ENCODE measurements at regions not wholly inside any gene's neighbourhood (a gene's known extent, or its start where the extent isn't known, plus 50 kb on each side); places are given as distances from the start of the nearest gene placed in this dataset.

- H3K4me1 ChIP-seq, result peaks cover 5% of the 10 kb centered on the region; the same call in 1 of the 2 replicates
- H3K36me3 ChIP-seq, result no peaks in the 10 kb centered on the region
- H3K9me3 ChIP-seq, result no peaks in the 10 kb centered on the region
- H4K20me1 ChIP-seq, result no peaks in the 10 kb centered on the region
- no peak overlapping the region for H3K27ac ChIP-seq
- no peak for TF ChIP-seq Cebpa-rat (IDR thresholded peaks at IDR 0.05)
- H3K4me2 ChIP-seq, result no peak overlapping the region
- H3K9ac ChIP-seq, result no peak overlapping the region
- no peaks in the 10 kb centered on the region for H3K27me3 ChIP-seq
- no peak overlapping the region for H3K4me3 ChIP-seq
Measured at GRCh38 chr9:80191108-80191507, 619.3 kb downstream of the TLE4 start.

- no peak overlapping the region for H3K4me3 ChIP-seq
- no peak overlapping the region for H3K27ac ChIP-seq
- peaks cover 17% of the 10 kb centered on the region for H3K9me3 ChIP-seq
- no peaks in the 10 kb centered on the region for H4K20me1 ChIP-seq
- H3K4me2 ChIP-seq, result no peak overlapping the region
- no peak for TF ChIP-seq Cebpa-rat (IDR thresholded peaks at IDR 0.05)
- no peaks in the 10 kb centered on the region for H3K27me3 ChIP-seq
- peaks cover 5% of the 10 kb centered on the region; the same call in 1 of the 2 replicates for H3K4me1 ChIP-seq
- H3K9ac ChIP-seq, result no peak overlapping the region
- no peaks in the 10 kb centered on the region for H3K36me3 ChIP-seq
Measured at GRCh38 chr9:80188579-80188978, 616.8 kb downstream of the TLE4 start.

- H3K9me3 ChIP-seq, result peaks cover 39% of the 10 kb centered on the region
- no peaks in the 10 kb centered on the region for H4K20me1 ChIP-seq
- H3K4me1 ChIP-seq, result peaks cover 5% of the 10 kb centered on the region; the same call in 1 of the 2 replicates
- no peak overlapping the region for H3K9ac ChIP-seq
- no peak overlapping the region for H3K27ac ChIP-seq
- no peak overlapping the region for H3K4me2 ChIP-seq
- no peaks in the 10 kb centered on the region for H3K27me3 ChIP-seq
- no peak for TF ChIP-seq Cebpa-rat (IDR thresholded peaks at IDR 0.05)
- no peak overlapping the region for H3K4me3 ChIP-seq
- no peaks in the 10 kb centered on the region for H3K36me3 ChIP-seq
Measured at GRCh38 chr9:80185112-80185738, 613.5 kb downstream of the TLE4 start.

- peaks cover 36% of the 10 kb centered on the region for H3K9me3 ChIP-seq
- no peaks in the 10 kb centered on the region for H3K36me3 ChIP-seq
- no peak overlapping the region for H3K9ac ChIP-seq
- no peak for TF ChIP-seq Cebpa-rat (IDR thresholded peaks at IDR 0.05)
- H3K4me2 ChIP-seq, result no peak overlapping the region
- H3K27ac ChIP-seq, result no peak overlapping the region
- H4K20me1 ChIP-seq, result no peaks in the 10 kb centered on the region
- no peaks in the 10 kb centered on the region for H3K4me1 ChIP-seq
- H3K27me3 ChIP-seq, result no peaks in the 10 kb centered on the region
- no peak overlapping the region for H3K4me3 ChIP-seq
Measured at GRCh38 chr9:80177949-80178480, 606.2 kb downstream of the TLE4 start.

GRCh38 chr9:80175286-80176150 is 603.8 kb downstream of the TLE4 start:
- Histone ChIP-seq H3K4me1 (no peaks in the 10 kb centered on the region), H3K4me3 (no peak overlapping the region), H3K27ac (no peak overlapping the region), H3K4me2 (no peak overlapping the region), H3K27me3 (no peaks in the 10 kb centered on the region), H3K36me3 (no peaks in the 10 kb centered on the region), H4K20me1 (no peaks in the 10 kb centered on the region), H3K9ac (no peak overlapping the region), H3K9me3 (peaks cover 22% of the 10 kb centered on the region)
- TF ChIP-seq Cebpa-rat (IDR thresholded peaks at IDR 0.05), result no peak

GRCh38 chr9:80163889-80164288 is 592.1 kb downstream of the TLE4 start:
- H3K9ac ChIP-seq, result no peak overlapping the region

GRCh38 chr9:80158554-80159170 is 586.9 kb downstream of the TLE4 start:
- H3K9me3 ChIP-seq, result no peaks in the 10 kb centered on the region
- H3K4me1 ChIP-seq, result no peaks in the 10 kb centered on the region
- H3K27me3 ChIP-seq, result no peaks in the 10 kb centered on the region
- no peak for TF ChIP-seq Cebpa-rat (IDR thresholded peaks at IDR 0.05)
- no peaks in the 10 kb centered on the region for H4K20me1 ChIP-seq
- no peak overlapping the region for H3K4me3 ChIP-seq
- H3K36me3 ChIP-seq, result no peaks in the 10 kb centered on the region
- no peak overlapping the region for H3K4me2 ChIP-seq
- H3K27ac ChIP-seq, result no peak overlapping the region
- no peak overlapping the region for H3K9ac ChIP-seq

More at GRCh38 chr9:80163889-80164288, 592.1 kb downstream of the TLE4 start:
- Histone ChIP-seq H3K9me3 (no peaks in the 10 kb centered on the region), H4K20me1 (no peaks in the 10 kb centered on the region), H3K4me1 (no peaks in the 10 kb centered on the region), H3K4me3 (no peak overlapping the region), H3K27me3 (no peaks in the 10 kb centered on the region), H3K36me3 (no peaks in the 10 kb centered on the region), H3K4me2 (no peak overlapping the region), H3K27ac (no peak overlapping the region)
- TF ChIP-seq Cebpa-rat (IDR thresholded peaks at IDR 0.05), result no peak

- H3K36me3 ChIP-seq, result no peaks in the 10 kb centered on the region
- H3K4me3 ChIP-seq, result no peak overlapping the region
- no peaks in the 10 kb centered on the region for H3K27me3 ChIP-seq
- no peaks in the 10 kb centered on the region for H4K20me1 ChIP-seq
- no peak overlapping the region for H3K27ac ChIP-seq
- H3K9me3 ChIP-seq, result no peaks in the 10 kb centered on the region
- H3K9ac ChIP-seq, result no peak overlapping the region
- H3K4me2 ChIP-seq, result no peak overlapping the region
- no peaks in the 10 kb centered on the region for H3K4me1 ChIP-seq
- no peak for TF ChIP-seq Cebpa-rat (IDR thresholded peaks at IDR 0.05)
Measured at GRCh38 chr9:80158131-80158530, 586.4 kb downstream of the TLE4 start.

GRCh38 chr9:80157561-80157983 is 585.8 kb downstream of the TLE4 start:
- Histone ChIP-seq H3K36me3 (no peaks in the 10 kb centered on the region), H3K4me3 (no peak overlapping the region), H3K9ac (no peak overlapping the region), H3K4me1 (no peaks in the 10 kb centered on the region), H3K27ac (no peak overlapping the region), H3K9me3 (no peaks in the 10 kb centered on the region), H3K4me2 (no peak overlapping the region), H4K20me1 (no peaks in the 10 kb centered on the region), H3K27me3 (no peaks in the 10 kb centered on the region)
- TF ChIP-seq Cebpa-rat (IDR thresholded peaks at IDR 0.05), result no peak

All from BLaER1 (cell line).